ENCODE measurements at regions not wholly inside any gene's neighbourhood (a gene's known extent, or its start where the extent isn't known, plus 50 kb on each side); places are given as distances from the start of the nearest gene placed in this dataset.

- no peaks in the 10 kb centered on the region for H3K27me3 Mint-ChIP-seq
- no peaks in the 10 kb centered on the region for H3K36me3 Mint-ChIP-seq (ENCODE audit: insufficient read depth)
- no peak overlapping the region for H3K4me3 Mint-ChIP-seq
- peaks cover 0 to 12% of the 10 kb centered on the region in 2 donors for H3K9me3 Mint-ChIP-seq
- DNase-seq: no peak
- no peaks in the 10 kb centered on the region for H3K4me1 Mint-ChIP-seq (ENCODE audit: low read depth in 2 of 2)
- no peak overlapping the region for H3K27ac Mint-ChIP-seq
- no peak for ATAC-seq (replicated peaks)
Observed at GRCh38 chr18:56330366-56331110, 307.9 kb downstream of the TXNL1 start.

DNA sequence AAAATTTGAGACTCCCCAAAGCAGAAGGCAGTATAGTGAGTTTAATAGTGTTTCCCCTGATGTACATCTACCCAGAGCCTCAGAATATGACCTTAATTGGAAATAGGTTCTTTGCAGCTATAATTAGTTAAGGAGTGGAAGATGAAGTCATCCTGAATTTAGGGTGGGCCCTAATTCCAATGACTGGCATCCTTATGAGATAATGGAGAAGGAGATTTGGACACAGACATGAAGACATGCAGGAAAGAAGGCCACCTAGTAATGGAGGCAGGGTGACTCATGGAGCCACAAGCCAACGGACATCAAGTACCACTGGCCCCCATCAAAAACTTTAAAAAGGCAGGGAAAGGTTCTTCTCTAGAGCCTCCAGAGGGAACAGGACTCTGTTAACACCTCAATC is 308.9 kb downstream of the TXNL1 start:
- Mint-ChIP-seq H3K27ac (no peak overlapping the region), H3K9me3 (peaks cover 0 to 12% of the 10 kb centered on the region in 2 donors), H3K4me3 (no peak overlapping the region), H3K4me1 (ENCODE audit: low read depth in 2 of 2) (no peaks in the 10 kb centered on the region), H3K27me3 (no peaks in the 10 kb centered on the region), H3K36me3 (ENCODE audit: insufficient read depth) (no peaks in the 10 kb centered on the region)
- ATAC-seq (replicated peaks): no peak
- DNase-seq: no peak

- Mint-ChIP-seq H3K4me1 (ENCODE audit: low read depth in 2 of 2) (no peaks in the 10 kb centered on the region), H3K9me3 (peaks cover 0 to 12% of the 10 kb centered on the region in 2 donors), H3K4me3 (no peak overlapping the region), H3K36me3 (ENCODE audit: insufficient read depth) (no peaks in the 10 kb centered on the region), H3K27ac (no peak overlapping the region), H3K27me3 (no peaks in the 10 kb centered on the region)
- ATAC-seq (replicated peaks): no peak
- no peak for DNase-seq
Observed at GRCh38 chr18:56327191-56327885, 311.1 kb downstream of the TXNL1 start.

GRCh38 chr18:56326336-56327072 is 311.9 kb downstream of the TXNL1 start:
- no peak overlapping the region for H3K4me3 Mint-ChIP-seq
- H3K27ac Mint-ChIP-seq: no peak overlapping the region
- no peaks in the 10 kb centered on the region for H3K27me3 Mint-ChIP-seq
- no peaks in the 10 kb centered on the region for H3K4me1 Mint-ChIP-seq (ENCODE audit: low read depth in 2 of 2)
- ATAC-seq (replicated peaks): no peak
- no peaks in the 10 kb centered on the region for H3K36me3 Mint-ChIP-seq (ENCODE audit: insufficient read depth)
- H3K9me3 Mint-ChIP-seq: peaks cover 0 to 12% of the 10 kb centered on the region in 2 donors
- no peak for DNase-seq

- peaks cover 0 to 6% of the 10 kb centered on the region in 2 donors for H3K27me3 Mint-ChIP-seq
- H3K4me1 Mint-ChIP-seq (ENCODE audit: low read depth in 2 of 2): peaks cover 0 to 2% of the 10 kb centered on the region in 2 donors
- DNase-seq (no peak), ATAC-seq (replicated peaks) (no peak)
- H3K36me3 Mint-ChIP-seq (ENCODE audit: insufficient read depth): no peaks in the 10 kb centered on the region
- no peak overlapping the region for H3K27ac Mint-ChIP-seq
- H3K9me3 Mint-ChIP-seq: peaks cover 2 to 3% of the 10 kb centered on the region in 2 donors
- H3K4me3 Mint-ChIP-seq: no peak overlapping the region
Observed at GRCh38 chr18:56323673-56324072, 314.7 kb downstream of the TXNL1 start.

DNA sequence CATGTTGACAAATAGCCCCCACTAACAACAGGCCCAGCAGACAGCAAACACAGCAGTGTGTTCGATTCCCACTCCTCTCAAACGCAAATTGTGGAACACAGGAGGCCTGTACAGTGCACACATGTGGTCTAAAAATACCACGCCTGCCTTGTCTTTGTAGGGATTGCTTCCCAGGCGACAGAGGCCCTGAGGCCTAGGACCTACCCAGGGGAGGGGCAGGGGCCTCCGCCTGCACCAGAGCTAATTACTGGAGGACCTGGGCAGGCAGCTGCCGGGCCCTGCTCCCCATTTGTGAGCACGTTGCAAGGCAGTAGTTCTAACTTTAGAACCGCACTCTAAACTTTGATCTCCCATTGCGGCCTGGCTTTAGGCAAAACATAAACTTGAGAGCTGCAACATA is 316.0 kb downstream of the TXNL1 start:
- H3K36me3 Mint-ChIP-seq (ENCODE audit: insufficient read depth): no peaks in the 10 kb centered on the region
- DNase-seq (no peak), ATAC-seq (replicated peaks) (no peak)
- H3K4me1 Mint-ChIP-seq (ENCODE audit: low read depth in 2 of 2): peaks cover 0 to 2% of the 10 kb centered on the region in 2 donors
- peaks cover 0 to 6% of the 10 kb centered on the region in 2 donors for H3K27me3 Mint-ChIP-seq
- peaks cover 0 to 2% of the 10 kb centered on the region in 2 donors for H3K9me3 Mint-ChIP-seq
- no peak overlapping the region for H3K4me3 Mint-ChIP-seq
- no peak overlapping the region for H3K27ac Mint-ChIP-seq

DNA sequence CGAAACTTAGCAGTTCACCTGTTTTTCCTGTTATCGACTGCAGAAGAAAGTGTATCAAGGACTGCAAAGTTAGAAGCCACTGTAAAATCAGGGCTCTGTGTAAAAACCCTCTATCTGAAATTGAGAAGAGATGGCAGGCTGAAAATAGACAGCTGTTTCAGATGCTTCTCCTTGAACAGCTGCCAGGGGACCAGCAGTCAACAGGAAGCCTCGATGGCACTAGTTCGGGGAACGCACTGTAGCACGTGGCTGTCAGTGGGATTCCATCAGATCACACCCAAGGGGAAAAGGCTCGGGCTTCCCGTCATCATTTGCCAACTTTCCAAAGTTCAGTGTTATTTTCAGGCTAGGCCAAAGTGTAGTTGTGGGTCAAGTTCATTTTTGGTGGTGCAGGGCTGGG is 316.9 kb downstream of the TXNL1 start:
- H3K4me3 Mint-ChIP-seq: no peak overlapping the region
- peaks cover 0 to 2% of the 10 kb centered on the region in 2 donors for H3K4me1 Mint-ChIP-seq (ENCODE audit: low read depth in 2 of 2)

DNA sequence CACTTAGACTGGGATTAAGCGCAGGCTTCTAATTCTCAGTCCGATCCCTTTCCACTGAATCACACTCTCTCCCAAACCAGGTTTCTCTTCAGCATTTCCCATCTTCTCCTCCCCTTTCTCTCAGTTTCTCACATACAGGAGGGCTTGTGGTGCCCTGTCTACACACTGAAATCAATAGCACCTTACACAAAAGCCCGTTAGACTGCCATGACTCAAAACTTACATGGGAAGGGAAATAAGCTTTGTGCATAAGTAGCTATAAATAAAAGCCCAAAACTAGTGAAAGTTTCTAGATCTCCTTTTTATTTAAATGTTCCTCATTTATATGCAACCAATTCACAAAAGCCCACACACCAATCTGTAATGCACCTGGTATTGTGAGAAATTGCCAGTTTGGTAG is 318.4 kb downstream of the TXNL1 start:
- no peaks in the 10 kb centered on the region for H3K36me3 Mint-ChIP-seq (ENCODE audit: insufficient read depth)
- ATAC-seq (replicated peaks) (no peak), DNase-seq (no peak)
- no peak overlapping the region for H3K27ac Mint-ChIP-seq
- peaks cover 0 to 2% of the 10 kb centered on the region in 2 donors for H3K9me3 Mint-ChIP-seq
- peaks cover 0 to 6% of the 10 kb centered on the region in 2 donors for H3K27me3 Mint-ChIP-seq
- peaks cover 0 to 2% of the 10 kb centered on the region in 2 donors for H3K4me1 Mint-ChIP-seq (ENCODE audit: low read depth in 2 of 2)
- no peak overlapping the region for H3K4me3 Mint-ChIP-seq

More for the DNA sequence above, 316.9 kb downstream of the TXNL1 start:
- Mint-ChIP-seq H3K27me3 (peaks cover 0 to 6% of the 10 kb centered on the region in 2 donors), H3K36me3 (ENCODE audit: insufficient read depth) (no peaks in the 10 kb centered on the region), H3K27ac (no peak overlapping the region), H3K9me3 (peaks cover 0 to 2% of the 10 kb centered on the region in 2 donors)
- DNase-seq (no peak), ATAC-seq (replicated peaks) (no peak)

DNA sequence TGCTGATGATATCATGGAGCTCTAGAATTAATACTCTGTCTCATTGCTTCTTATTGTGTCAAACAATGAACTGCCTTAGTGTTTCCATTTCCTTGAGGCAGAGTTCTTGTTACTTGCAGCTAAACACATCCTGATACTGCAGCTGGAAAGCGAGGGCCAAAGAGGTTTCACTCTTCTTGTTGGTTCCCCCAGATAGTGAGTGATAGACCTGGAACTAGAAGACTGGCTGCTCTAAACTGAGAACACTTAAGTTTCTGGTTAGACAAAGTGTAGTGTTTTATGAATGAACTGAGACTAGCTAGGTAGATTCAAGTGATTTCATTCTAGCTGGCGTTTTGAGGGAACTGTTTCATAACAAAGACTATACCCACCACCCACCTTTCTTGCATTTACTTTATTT is 321.7 kb downstream of the TXNL1 start:
- Mint-ChIP-seq H3K4me3 (no peak overlapping the region), H3K27ac (no peak overlapping the region), H3K36me3 (ENCODE audit: insufficient read depth) (no peaks in the 10 kb centered on the region), H3K27me3 (peaks cover 0 to 6% of the 10 kb centered on the region in 2 donors), H3K9me3 (peaks cover 0 to 3% of the 10 kb centered on the region in 2 donors), H3K4me1 (ENCODE audit: low read depth in 2 of 2) (peaks cover 0 to 2% of the 10 kb centered on the region in 2 donors)
- ATAC-seq (replicated peaks): no peak
- no peak for DNase-seq

- ATAC-seq (replicated peaks): no peak
- peaks cover 0 to 6% of the 10 kb centered on the region in 2 donors for H3K27me3 Mint-ChIP-seq
- H3K4me1 Mint-ChIP-seq (ENCODE audit: low read depth in 2 of 2): peaks cover 0 to 2% of the 10 kb centered on the region in 2 donors
- H3K36me3 Mint-ChIP-seq (ENCODE audit: insufficient read depth): no peaks in the 10 kb centered on the region
- peaks cover 0 to 3% of the 10 kb centered on the region in 2 donors for H3K9me3 Mint-ChIP-seq
- no peak overlapping the region for H3K27ac Mint-ChIP-seq
- H3K4me3 Mint-ChIP-seq: no peak overlapping the region
- DNase-seq: no peak
Observed at GRCh38 chr18:56315363-56315762, 323.0 kb downstream of the TXNL1 start.

DNA sequence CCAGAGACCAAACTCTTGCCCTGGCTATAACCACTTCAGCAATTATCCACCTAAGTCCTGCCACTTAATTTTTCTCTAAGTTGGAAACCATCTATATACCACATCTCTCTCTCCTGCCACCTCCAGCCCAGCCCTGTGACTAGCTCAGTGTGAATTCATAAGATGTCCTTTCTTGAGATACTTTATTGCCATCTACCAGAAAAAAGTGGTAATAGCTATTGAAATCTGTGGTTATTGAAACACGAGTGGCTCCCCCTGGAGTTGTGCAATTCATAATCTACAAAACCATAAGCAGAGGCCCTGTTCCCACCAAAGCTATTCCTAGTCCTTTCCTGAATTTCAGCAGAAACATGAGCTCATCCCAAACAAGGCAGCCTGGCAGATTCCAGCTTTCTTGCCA is 324.0 kb downstream of the TXNL1 start:
- no peaks in the 10 kb centered on the region for H3K4me1 Mint-ChIP-seq (ENCODE audit: low read depth in 2 of 2)
- H3K27me3 Mint-ChIP-seq: peaks cover 0 to under 1% of the 10 kb centered on the region in 2 donors
- DNase-seq (no peak), ATAC-seq (replicated peaks) (no peak)
- H3K36me3 Mint-ChIP-seq (ENCODE audit: insufficient read depth): no peaks in the 10 kb centered on the region
- H3K27ac Mint-ChIP-seq: no peak overlapping the region
- H3K4me3 Mint-ChIP-seq: no peak overlapping the region
- peaks cover 0 to 1% of the 10 kb centered on the region in 2 donors for H3K9me3 Mint-ChIP-seq

- no peaks in the 10 kb centered on the region for H3K4me1 Mint-ChIP-seq (ENCODE audit: low read depth in 2 of 2)
- no peaks in the 10 kb centered on the region for H3K36me3 Mint-ChIP-seq (ENCODE audit: insufficient read depth)
- no peak overlapping the region for H3K27ac Mint-ChIP-seq
- ATAC-seq (replicated peaks): no peak
- no peak overlapping the region for H3K4me3 Mint-ChIP-seq
- no peaks in the 10 kb centered on the region for H3K27me3 Mint-ChIP-seq
- H3K9me3 Mint-ChIP-seq: peaks cover 0 to 1% of the 10 kb centered on the region in 2 donors
- DNase-seq: no peak
Observed at GRCh38 chr18:56312551-56313335, 325.6 kb downstream of the TXNL1 start.

GRCh38 chr18:56309104-56309503 is 329.3 kb downstream of the TXNL1 start:
- H3K27me3 Mint-ChIP-seq: no peaks in the 10 kb centered on the region
- H3K27ac Mint-ChIP-seq: no peak overlapping the region
- peaks cover 0 to 1% of the 10 kb centered on the region in 2 donors for H3K9me3 Mint-ChIP-seq
- H3K36me3 Mint-ChIP-seq (ENCODE audit: insufficient read depth): no peaks in the 10 kb centered on the region
- DNase-seq: no peak
- no peaks in the 10 kb centered on the region for H3K4me1 Mint-ChIP-seq (ENCODE audit: low read depth in 2 of 2)
- H3K4me3 Mint-ChIP-seq: no peak overlapping the region
- ATAC-seq (replicated peaks): no peak
